Kidney (tissue), 13 donors: ENCODE measurements at regions not wholly inside any gene's neighbourhood (a gene's known extent, or its start where the extent isn't known, plus 50 kb on each side); places are given as distances from the start of the nearest gene placed in this dataset.

ENCODE experiments used
- DNase-seq, 5 donors: peaks; one replicate each; pipeline ENCODE4 v3.0.0-alpha.2; 2013 to 2020
- FAIRE-seq: peaks from 2 replicates; lab custom pipeline; 2012; peaks lifted over from hg19 to GRCh38; lab: Jason Lieb, UNC
- H3K27ac ChIP-seq, 2 donors: one replicate each; pipeline ENCODE4 v1.7.0; 2013; ENCODE audit warnings: low read depth in 2 of 2, low read length in 2 of 2, inconsistent platforms in 1 of 2
- H3K27me3 ChIP-seq: one replicate; pipeline ENCODE4 v1.7.1; 2013; ENCODE audit warnings: low read length, inconsistent platforms; ENCODE audit not compliant: control insufficient read depth, insufficient read depth
- H3K36me3 ChIP-seq, 3 donors: one replicate each; pipeline versions ENCODE4 v1.7.0 to v1.7.1; 2013; ENCODE audit warnings: low read length in 3 of 3, control low read depth in 1 of 3, inconsistent platforms in 1 of 3; ENCODE audit not compliant: insufficient read depth in 3 of 3, control insufficient read depth in 2 of 3
- H3K4me1 ChIP-seq, 3 donors: one replicate each; pipeline versions ENCODE4 v1.7.0 to v1.7.1; 2013; ENCODE audit warnings: low read length in 3 of 3, inconsistent platforms in 1 of 3, low read depth in 1 of 3; ENCODE audit not compliant: control insufficient read depth in 2 of 3, insufficient read depth in 2 of 3
- H3K4me3 ChIP-seq, 3 donors: one replicate each; pipeline versions ENCODE4 v1.7.0 to v1.8.1; 2013; ENCODE audit warnings: low read length in 3 of 3, control low read depth in 1 of 3, inconsistent platforms in 1 of 3
- H3K9ac ChIP-seq, 3 donors: one replicate each; pipeline versions ENCODE4 v1.7.0 to v1.7.1; 2013; ENCODE audit warnings: low read length in 3 of 3, control low read depth in 1 of 3, inconsistent platforms in 1 of 3
- H3K9me3 ChIP-seq, 3 donors: one replicate each; pipeline versions ENCODE4 v1.7.0 to v1.7.1; 2013; ENCODE audit warnings: low read length in 3 of 3, control low read depth in 1 of 3, inconsistent platforms in 1 of 3; ENCODE audit not compliant: control insufficient read depth in 2 of 3, insufficient read depth in 1 of 3
- CTCF ChIP-seq: IDR thresholded peaks from 3 replicates; pipeline ENCODE4 v1.5.1; 2012; ENCODE audit warnings: mild to moderate bottlenecking, moderate library complexity, borderline replicate concordance; ENCODE audit not compliant: insufficient read depth; ENCODE audit errors: extremely low read depth
- intact Hi-C: fragments of 100-400 bp; cut with DNase I; formaldehyde crosslinking; loops from one replicate; pipeline ENCODE4 v1.11.1; 2022
- donor health status: control.
- donor health status: control.
- donor health status: control.
- donor health status: control.
- donor health status: control.
- donor health status: DM: yes; HTN: yes; CAD: no.
- donor health status: Normal renal cell carcinoma (clear cell type).

DNA sequence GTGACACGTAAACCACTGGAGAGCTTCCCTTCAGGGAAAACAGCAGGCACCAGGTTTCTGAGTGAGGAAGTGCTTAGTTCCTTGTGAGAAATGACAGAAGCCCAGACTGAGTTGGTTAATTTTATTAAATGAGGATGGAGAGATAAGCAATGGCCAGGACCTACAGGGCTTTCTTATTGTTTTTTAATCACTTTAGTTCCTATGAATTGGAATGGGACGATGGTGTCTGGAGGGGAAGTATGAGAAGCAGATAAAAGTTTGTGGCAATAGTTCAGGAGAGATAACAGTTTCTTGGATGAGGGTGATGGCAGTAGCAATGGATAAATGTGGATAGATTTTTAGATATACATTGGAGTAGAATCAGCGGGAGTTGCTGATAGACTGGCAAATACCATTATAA is 86.5 kb upstream of the PTPRR start:
- no peaks in the 10 kb centered on the region for H3K4me1 ChIP-seq
- no peaks in the 10 kb centered on the region for H3K9me3 ChIP-seq
- intact Hi-C loops = no loop called here
- H3K9ac ChIP-seq = no peak overlapping the region
- H3K27me3 ChIP-seq = no peaks in the 10 kb centered on the region
- H3K27ac ChIP-seq = no peak overlapping the region
- FAIRE-seq (no peak), DNase-seq (no peak)
- H3K4me3 ChIP-seq = no peak overlapping the region
- H3K36me3 ChIP-seq = no peaks in the 10 kb centered on the region
- TF ChIP-seq CTCF = no peak

DNA sequence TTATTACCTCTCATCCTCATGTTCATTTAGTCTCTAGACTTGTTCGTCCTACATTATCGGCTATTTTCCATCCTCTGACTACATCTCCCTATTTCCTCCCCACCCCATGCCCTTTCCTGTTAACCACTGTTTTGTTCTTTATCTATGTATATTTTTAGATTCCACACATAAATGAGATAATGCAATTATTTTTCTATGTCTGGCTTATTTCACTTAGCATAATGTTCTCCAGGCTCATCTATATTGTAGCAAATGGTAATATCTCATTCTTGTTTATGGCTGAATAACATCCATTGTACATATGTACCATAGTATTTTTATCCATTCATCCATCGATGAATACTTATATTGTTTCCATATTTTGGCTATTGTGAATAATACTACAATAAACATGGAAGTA is 84.6 kb upstream of the PTPRR start:
- TF ChIP-seq CTCF = no peak
- no peak overlapping the region for H3K4me3 ChIP-seq
- DNase-seq = no peak
- H3K27me3 ChIP-seq = no peaks in the 10 kb centered on the region
- FAIRE-seq = no peak
- intact Hi-C loops = no loop called here
- no peaks in the 10 kb centered on the region for H3K36me3 ChIP-seq
- no peaks in the 10 kb centered on the region for H3K9me3 ChIP-seq
- no peak overlapping the region for H3K27ac ChIP-seq
- H3K9ac ChIP-seq = no peak overlapping the region
- H3K4me1 ChIP-seq = no peaks in the 10 kb centered on the region

- no peak for TF ChIP-seq CTCF
- Histone ChIP-seq H3K4me1 (no peaks in the 10 kb centered on the region), H3K4me3 (no peak overlapping the region), H3K36me3 (no peaks in the 10 kb centered on the region), H3K27ac (no peak overlapping the region), H3K9me3 (no peaks in the 10 kb centered on the region), H3K9ac (no peak overlapping the region), H3K27me3 (no peaks in the 10 kb centered on the region)
- intact Hi-C loops = no loop called here
- no peak for DNase-seq
- no peak for FAIRE-seq
Observed at GRCh38 chr12:71004578-71004977, 84.0 kb upstream of the PTPRR start.

DNA sequence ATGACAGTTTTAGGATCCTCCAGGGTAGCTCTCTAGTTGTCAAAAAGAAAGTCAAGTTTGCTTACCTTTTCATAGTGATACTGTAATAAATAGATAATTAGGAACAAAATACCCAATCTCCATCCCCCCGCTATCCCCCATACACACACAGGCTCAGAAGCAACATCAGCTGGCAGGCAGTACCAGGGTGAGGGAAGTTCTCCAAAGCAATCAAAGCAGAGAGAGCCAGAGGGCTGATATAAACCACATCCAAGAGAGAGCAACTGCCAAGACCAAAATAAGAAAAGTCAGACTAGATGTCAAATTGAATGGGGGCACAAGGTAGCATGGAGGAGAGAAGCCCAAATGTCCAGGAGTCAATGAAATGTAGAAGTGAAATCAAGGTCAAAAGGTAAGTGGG is 80.2 kb upstream of the PTPRR start:
- Histone ChIP-seq H3K4me3 (no peak overlapping the region), H3K9ac (no peak overlapping the region), H3K36me3 (no peaks in the 10 kb centered on the region), H3K27me3 (no peaks in the 10 kb centered on the region), H3K27ac (no peak overlapping the region), H3K9me3 (no peaks in the 10 kb centered on the region), H3K4me1 (no peaks in the 10 kb centered on the region)
- intact Hi-C loops = no loop called here
- FAIRE-seq (no peak), DNase-seq (no peak)
- TF ChIP-seq CTCF = no peak
